ENCODE measurements at regions not wholly inside any gene's neighbourhood (a gene's known extent, or its start where the extent isn't known, plus 50 kb on each side); places are given as distances from the start of the nearest gene placed in this dataset.

DNA sequence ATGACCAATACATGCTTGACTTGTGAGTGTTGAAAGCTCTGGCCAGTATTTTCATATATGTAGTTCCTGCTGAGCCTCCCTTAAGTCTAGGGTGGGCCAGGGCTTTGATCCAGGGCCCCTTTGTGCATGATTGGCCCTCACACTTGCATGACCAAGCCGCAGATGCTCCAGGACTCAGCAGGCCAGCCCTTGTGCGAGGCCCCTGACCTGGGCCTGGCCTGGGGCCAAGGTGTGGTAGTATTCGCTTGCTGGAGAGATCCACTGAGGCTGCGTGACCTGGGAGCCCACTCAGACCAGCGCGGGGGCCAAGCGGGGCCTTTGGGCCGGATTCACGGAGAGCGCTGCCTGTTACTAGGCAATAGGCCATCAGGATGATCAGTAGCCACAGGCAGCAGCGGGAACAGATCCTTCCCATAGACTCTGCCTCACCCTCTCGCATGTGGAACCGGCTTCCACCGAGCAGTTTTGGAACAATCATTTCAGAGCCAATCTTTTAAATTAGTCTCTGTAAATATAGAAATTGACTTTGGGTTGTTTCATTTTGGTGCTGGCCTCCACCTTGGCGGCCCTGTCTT lies 79.0 kb upstream of the PTCH1 start:
- TF ChIP-seq, protein P1, sequence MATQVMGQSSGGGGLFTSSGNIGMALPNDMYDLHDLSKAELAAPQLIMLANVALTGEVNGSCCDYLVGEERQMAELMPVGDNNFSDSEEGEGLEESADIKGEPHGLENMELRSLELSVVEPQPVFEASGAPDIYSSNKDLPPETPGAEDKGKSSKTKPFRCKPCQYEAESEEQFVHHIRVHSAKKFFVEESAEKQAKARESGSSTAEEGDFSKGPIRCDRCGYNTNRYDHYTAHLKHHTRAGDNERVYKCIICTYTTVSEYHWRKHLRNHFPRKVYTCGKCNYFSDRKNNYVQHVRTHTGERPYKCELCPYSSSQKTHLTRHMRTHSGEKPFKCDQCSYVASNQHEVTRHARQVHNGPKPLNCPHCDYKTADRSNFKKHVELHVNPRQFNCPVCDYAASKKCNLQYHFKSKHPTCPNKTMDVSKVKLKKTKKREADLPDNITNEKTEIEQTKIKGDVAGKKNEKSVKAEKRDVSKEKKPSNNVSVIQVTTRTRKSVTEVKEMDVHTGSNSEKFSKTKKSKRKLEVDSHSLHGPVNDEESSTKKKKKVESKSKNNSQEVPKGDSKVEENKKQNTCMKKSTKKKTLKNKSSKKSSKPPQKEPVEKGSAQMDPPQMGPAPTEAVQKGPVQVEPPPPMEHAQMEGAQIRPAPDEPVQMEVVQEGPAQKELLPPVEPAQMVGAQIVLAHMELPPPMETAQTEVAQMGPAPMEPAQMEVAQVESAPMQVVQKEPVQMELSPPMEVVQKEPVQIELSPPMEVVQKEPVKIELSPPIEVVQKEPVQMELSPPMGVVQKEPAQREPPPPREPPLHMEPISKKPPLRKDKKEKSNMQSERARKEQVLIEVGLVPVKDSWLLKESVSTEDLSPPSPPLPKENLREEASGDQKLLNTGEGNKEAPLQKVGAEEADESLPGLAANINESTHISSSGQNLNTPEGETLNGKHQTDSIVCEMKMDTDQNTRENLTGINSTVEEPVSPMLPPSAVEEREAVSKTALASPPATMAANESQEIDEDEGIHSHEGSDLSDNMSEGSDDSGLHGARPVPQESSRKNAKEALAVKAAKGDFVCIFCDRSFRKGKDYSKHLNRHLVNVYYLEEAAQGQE (IDR thresholded peaks at IDR 0.05; ENCODE audit: insufficient read depth in 1 of 2, low read depth in 2 of 2, low read length in 2 of 2): no peak
- no peak for TF ChIP-seq SIN3A (IDR thresholded peaks at IDR 0.05; ENCODE audit: borderline replicate concordance, insufficient read depth, low read length)

Measured in PFSK-1 (cell line).